A673 (cell line): ENCODE measurements at regions not wholly inside any gene's neighbourhood (a gene's known extent, or its start where the extent isn't known, plus 50 kb on each side); places are given as distances from the start of the nearest gene placed in this dataset.

ENCODE experiments used
- BruUV-seq: library from RNA; stranded (reverse); fragments of 400-500 nt; replicated peaks from 2 replicates; lab custom pipeline; 2021; lab: Mats Ljungman, UMichigan
- CTCF ChIA-PET: fragments of 300-600 bp; sonication (Branson Sonifier 250); formaldehyde crosslinking; loops from one replicate; lab custom pipeline; 2022; ENCODE audit warnings: antibody characterized with exemption; lab: Charles Lee
- POLR2A ChIA-PET: fragments of 300-600 bp; sonication (Branson Sonifier 250); formaldehyde crosslinking; loops from one replicate; lab custom pipeline; 2022; ENCODE audit warnings: antibody characterized with exemption; ENCODE audit not compliant: low non-redundant PET; lab: Charles Lee
- DNase-seq: peaks from one replicate; pipeline ENCODE4 v3.0.0-alpha.2; 2015; ENCODE audit warnings: low spot score
- H3K27ac ChIP-seq: fragments of 200-600 bp; sonication (generic); 2 replicates; pipeline ENCODE4 v1.5.1; 2016; ENCODE audit warnings: mixed run types, low read depth, mild to moderate bottlenecking, mixed read lengths, antibody characterized with exemption, low read length; ENCODE audit not compliant: poor library complexity, severe bottlenecking
- H3K27me3 ChIP-seq: fragments of 200-600 bp; sonication (generic); replicated peaks from 2 replicates; pipeline ENCODE4 v1.6.1; 2017; ENCODE audit warnings: mixed run types, low read depth, mild to moderate bottlenecking, mixed read lengths, antibody characterized with exemption, low read length; ENCODE audit not compliant: insufficient read depth, poor library complexity
- H3K36me3 ChIP-seq: fragments of 200-600 bp; sonication (generic); 2 replicates; pipeline ENCODE4 v1.6.1; 2016; ENCODE audit warnings: mixed run types, mild to moderate bottlenecking, mixed read lengths, antibody characterized with exemption, low read length; ENCODE audit not compliant: insufficient read depth, poor library complexity, severe bottlenecking
- H3K4me1 ChIP-seq: fragments of 200-600 bp; sonication (generic); 2 replicates; pipeline ENCODE4 v1.6.1; 2017; ENCODE audit warnings: mixed run types, mild to moderate bottlenecking, mixed read lengths, antibody characterized with exemption, low read length; ENCODE audit not compliant: insufficient read depth, poor library complexity, severe bottlenecking
- H3K4me3 ChIP-seq: fragments of 200-600 bp; sonication (generic); 2 replicates; pipeline ENCODE4 v1.5.1; 2016; ENCODE audit warnings: low read depth, mixed run types, mild to moderate bottlenecking, mixed read lengths, low read length; ENCODE audit not compliant: poor library complexity, severe bottlenecking
- H3K9me3 ChIP-seq: fragments of 200-600 bp; sonication (generic); 2 replicates; pipeline ENCODE4 v1.6.1; 2016; ENCODE audit warnings: mixed run types, low read depth, mild to moderate bottlenecking, mixed read lengths, antibody characterized with exemption, low read length; ENCODE audit not compliant: poor library complexity, severe bottlenecking
- EZH2 ChIP-seq: fragments of 200-600 bp; sonication (generic); IDR thresholded peaks from 2 replicates; pipeline ENCODE4 v1.6.1; 2017; ENCODE audit warnings: borderline replicate concordance, low read depth, mild to moderate bottlenecking, mixed read lengths, antibody characterized with exemption, low read length; ENCODE audit not compliant: poor library complexity, severe bottlenecking
- intact Hi-C: fragments of 100-400 bp; cut with micrococcal nuclease; formaldehyde crosslinking; loops from one replicate; pipeline ENCODE4 v1.10.0; 2022; ENCODE audit not compliant: unreplicated experiment
- TF ChIP-seq, protein P1 (sequence below): fragments of 300-800, 200-600 bp; sonication (generic); conservative IDR thresholded peaks from 2 replicates; pipeline ENCODE4 v1.5.1; 2017; ENCODE audit warnings: low read depth, mild to moderate bottlenecking, antibody characterized with exemption, low read length, moderate library complexity, mixed read lengths

DNA sequence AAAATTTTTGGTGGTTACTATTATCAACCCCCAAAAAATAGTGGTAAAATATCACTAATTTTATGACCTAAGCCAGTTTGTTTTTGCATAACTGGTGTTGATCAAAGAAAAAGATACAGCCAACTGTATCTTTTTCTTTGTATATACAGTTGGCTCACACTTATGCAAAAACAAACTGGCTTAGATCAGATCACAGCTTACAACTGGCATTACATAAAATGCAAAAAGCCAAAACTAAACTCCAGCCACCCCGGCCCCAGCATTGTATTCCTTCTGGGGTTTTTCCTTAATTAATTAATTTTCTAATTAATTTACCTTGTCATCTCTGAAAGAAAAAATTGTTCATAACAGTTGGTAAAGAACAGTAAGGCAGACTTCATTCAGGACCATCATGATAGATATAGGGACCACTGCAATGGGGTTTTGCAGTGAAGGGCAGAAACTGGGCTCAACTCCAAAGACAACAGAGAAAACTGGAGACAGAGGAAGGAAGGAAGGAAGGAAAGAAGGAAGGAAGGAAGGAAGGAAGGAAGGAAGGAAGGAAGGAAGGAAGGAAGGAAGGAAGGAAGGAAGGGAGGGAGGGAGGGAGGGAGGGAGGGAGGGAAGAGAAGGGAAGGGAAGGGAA lies 202.1 kb downstream of the HNRNPD start:
- Histone ChIP-seq H3K36me3 (no peaks in the 10 kb centered on the region), H3K27ac (peak overlapping the region; percentile 93), H3K27me3 (no peaks in the 10 kb centered on the region), H3K9me3 (peaks cover 6% of the 10 kb centered on the region), H3K4me3 (no peak overlapping the region), H3K4me1 (peaks cover 13% of the 10 kb centered on the region)
- peak; percentile 83 for DNase-seq
- CTCF ChIA-PET, result no interaction called here
- BruUV-seq, result no TSS peak
- POLR2A ChIA-PET, result no interaction called here
- TF ChIP-seq EZH2, result no peak
- intact Hi-C loops, result loop anchor here (10.0 kb wide), 1 partner anchor 767 kb away; no protein-coding TSS in a partner anchor

DNA sequence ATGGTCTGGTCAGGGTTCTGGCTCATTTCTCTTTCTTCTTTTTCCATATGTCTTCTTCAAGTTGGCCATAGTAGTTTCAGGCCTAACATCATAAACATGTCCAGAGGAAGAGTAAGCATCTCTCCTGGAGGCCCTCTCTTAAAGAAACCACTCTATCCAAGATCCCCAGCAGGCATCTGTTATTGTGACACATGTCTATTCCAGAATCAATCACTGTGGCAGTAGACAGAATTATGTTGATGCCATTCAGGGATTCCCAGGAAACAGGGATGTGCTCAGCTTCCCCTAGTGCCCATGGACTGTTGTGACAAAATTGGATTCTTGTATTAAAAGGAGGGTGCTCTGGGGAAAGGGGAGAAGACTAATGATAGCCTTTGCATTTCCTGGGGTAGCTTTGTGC lies 224.0 kb downstream of the HNRNPD start:
- Histone ChIP-seq H3K36me3 (no peaks in the 10 kb centered on the region), H3K27ac (no peak overlapping the region), H3K4me1 (no peaks in the 10 kb centered on the region), H3K27me3 (no peaks in the 10 kb centered on the region), H3K4me3 (no peak overlapping the region), H3K9me3 (no peaks in the 10 kb centered on the region)
- intact Hi-C loops, result no loop called here
- DNase-seq, result no peak
- no peak for TF ChIP-seq EZH2
- TF ChIP-seq, protein P1, sequence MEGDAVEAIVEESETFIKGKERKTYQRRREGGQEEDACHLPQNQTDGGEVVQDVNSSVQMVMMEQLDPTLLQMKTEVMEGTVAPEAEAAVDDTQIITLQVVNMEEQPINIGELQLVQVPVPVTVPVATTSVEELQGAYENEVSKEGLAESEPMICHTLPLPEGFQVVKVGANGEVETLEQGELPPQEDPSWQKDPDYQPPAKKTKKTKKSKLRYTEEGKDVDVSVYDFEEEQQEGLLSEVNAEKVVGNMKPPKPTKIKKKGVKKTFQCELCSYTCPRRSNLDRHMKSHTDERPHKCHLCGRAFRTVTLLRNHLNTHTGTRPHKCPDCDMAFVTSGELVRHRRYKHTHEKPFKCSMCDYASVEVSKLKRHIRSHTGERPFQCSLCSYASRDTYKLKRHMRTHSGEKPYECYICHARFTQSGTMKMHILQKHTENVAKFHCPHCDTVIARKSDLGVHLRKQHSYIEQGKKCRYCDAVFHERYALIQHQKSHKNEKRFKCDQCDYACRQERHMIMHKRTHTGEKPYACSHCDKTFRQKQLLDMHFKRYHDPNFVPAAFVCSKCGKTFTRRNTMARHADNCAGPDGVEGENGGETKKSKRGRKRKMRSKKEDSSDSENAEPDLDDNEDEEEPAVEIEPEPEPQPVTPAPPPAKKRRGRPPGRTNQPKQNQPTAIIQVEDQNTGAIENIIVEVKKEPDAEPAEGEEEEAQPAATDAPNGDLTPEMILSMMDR, result no peak
- ChIA-PET CTCF (no interaction called here), POLR2A (no interaction called here)
- no TSS peak for BruUV-seq

DNA sequence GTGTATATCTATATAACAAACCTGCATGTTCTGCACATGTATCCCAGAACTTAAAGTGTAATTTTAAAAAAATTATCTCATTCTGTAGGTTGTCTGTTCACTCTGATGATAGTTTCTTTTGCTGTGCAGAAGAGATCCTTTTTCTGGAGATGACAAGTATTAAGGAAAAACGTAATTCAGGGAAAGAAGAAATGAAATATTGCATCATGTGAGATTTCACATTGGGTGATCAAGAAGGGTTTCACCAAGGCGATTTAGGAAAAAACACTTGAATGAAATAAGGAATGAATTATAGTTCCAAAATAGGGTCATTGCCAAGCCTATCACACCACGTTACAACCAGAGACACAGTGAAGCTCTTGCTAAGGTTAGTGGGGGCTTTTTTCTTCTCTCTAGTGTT lies 227.9 kb downstream of the HNRNPD start:
- Histone ChIP-seq H3K36me3 (no peaks in the 10 kb centered on the region), H3K4me1 (no peaks in the 10 kb centered on the region), H3K27ac (no peak overlapping the region), H3K9me3 (no peaks in the 10 kb centered on the region), H3K4me3 (no peak overlapping the region), H3K27me3 (no peaks in the 10 kb centered on the region)
- BruUV-seq, result no TSS peak
- POLR2A ChIA-PET, result no interaction called here
- CTCF ChIA-PET, result no interaction called here
- TF ChIP-seq EZH2, result no peak
- TF ChIP-seq, protein P1, result no peak
- no peak for DNase-seq
- intact Hi-C loops, result no loop called here

DNA sequence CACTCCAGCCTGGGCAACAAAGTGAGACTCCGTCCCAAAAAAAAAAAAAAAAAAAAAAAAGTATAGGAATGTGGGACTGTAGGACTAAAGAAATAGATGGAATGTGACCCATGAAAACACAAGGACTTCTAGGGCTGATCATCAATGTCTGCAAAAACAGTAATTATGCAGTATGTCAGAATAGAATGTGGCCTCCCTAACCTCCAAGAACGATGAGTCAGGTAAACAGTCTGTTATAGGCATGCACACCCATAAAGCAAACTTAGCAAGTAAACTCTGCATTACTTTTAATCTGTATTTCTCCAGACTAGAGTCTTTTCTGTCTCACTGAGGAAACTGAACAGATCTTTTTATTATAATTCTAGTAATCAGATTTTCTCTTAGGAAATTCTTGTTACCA lies 233.4 kb downstream of the HNRNPD start:
- no peak for TF ChIP-seq EZH2
- TF ChIP-seq, protein P1, result no peak
- Histone ChIP-seq H3K4me1 (no peaks in the 10 kb centered on the region), H3K36me3 (no peaks in the 10 kb centered on the region), H3K9me3 (no peaks in the 10 kb centered on the region), H3K4me3 (no peak overlapping the region), H3K27me3 (no peaks in the 10 kb centered on the region), H3K27ac (no peak overlapping the region)
- no TSS peak for BruUV-seq
- no peak for DNase-seq
- POLR2A ChIA-PET, result no interaction called here
- CTCF ChIA-PET, result no interaction called here
- intact Hi-C loops, result no loop called here
